AG10803 (cell line): ENCODE measurements at regions not wholly inside any gene's neighbourhood (a gene's known extent, or its start where the extent isn't known, plus 50 kb on each side); places are given as distances from the start of the nearest gene placed in this dataset.
A peak's percentile ranks its signal among the peaks of the same experiment; 100 is the strongest.

ENCODE experiments used
- DNase-seq: peaks from one replicate; pipeline ENCODE4 v3.0.0; 2010; ENCODE audit warnings: low read depth
- H3K4me3 ChIP-seq: 2 replicates; pipeline ENCODE4 v1.5.1; 2011; ENCODE audit warnings: mild to moderate bottlenecking, low read length, control low read depth
- CTCF ChIP-seq: conservative IDR thresholded peaks from 2 replicates; pipeline ENCODE4 v1.5.1; 2011; ENCODE audit warnings: mild to moderate bottlenecking, low read length, control low read depth, inconsistent platforms

- TF ChIP-seq CTCF, result no peak
- H3K4me3 ChIP-seq, result no peak overlapping the region
- DNase-seq, result no peak
Measured at GRCh38 chrX:5526191-5526590, 702.5 kb downstream of the NLGN4X start.

- no peak overlapping the region for H3K4me3 ChIP-seq
- no peak for TF ChIP-seq CTCF
- peak; percentile 0 for DNase-seq
Measured at GRCh38 chrX:5490786-5491563, 737.7 kb downstream of the NLGN4X start.

- no peak for TF ChIP-seq CTCF
- H3K4me3 ChIP-seq, result no peak overlapping the region
- no peak for DNase-seq
Measured at GRCh38 chrX:5474282-5474681, 754.4 kb downstream of the NLGN4X start.

GRCh38 chrX:5458300-5458842, 770.3 kb downstream of the NLGN4X start:
- TF ChIP-seq CTCF, result no peak
- no peak overlapping the region for H3K4me3 ChIP-seq
- no peak for DNase-seq

- no peak for TF ChIP-seq CTCF
- no peak for DNase-seq
- H3K4me3 ChIP-seq, result no peak overlapping the region
Measured at GRCh38 chrX:5449323-5449722, 779.3 kb downstream of the NLGN4X start.

- no peak for TF ChIP-seq CTCF
- H3K4me3 ChIP-seq, result no peak overlapping the region
- DNase-seq, result no peak
Measured at GRCh38 chrX:5431823-5432222, 796.8 kb downstream of the NLGN4X start.

GRCh38 chrX:5425119-5425518, 803.5 kb downstream of the NLGN4X start:
- TF ChIP-seq CTCF, result no peak
- DNase-seq, result no peak
- no peak overlapping the region for H3K4me3 ChIP-seq
